Breast epithelium (tissue), 3 donors: ENCODE measurements at regions not wholly inside any gene's neighbourhood (a gene's known extent, or its start where the extent isn't known, plus 50 kb on each side); places are given as distances from the start of the nearest gene placed in this dataset.

ENCODE experiments used
- POLR2AphosphoS5 ChIP-seq, 3 donors: sonication (generic); formaldehyde crosslinking; IDR thresholded peaks; one replicate each; pipeline ENCODE4 v1.6.1; 2017; ENCODE audit warnings: antibody characterized with exemption in 3 of 3
- TF ChIP-seq, protein P1 (sequence below), 3 donors: fragments of 450-650 bp; IDR thresholded peaks; one replicate each; pipeline ENCODE4 v1.5.1; 2016 to 2017; ENCODE audit warnings: antibody characterized with exemption in 3 of 3, mild to moderate bottlenecking in 3 of 3, moderate library complexity in 3 of 3

DNA sequence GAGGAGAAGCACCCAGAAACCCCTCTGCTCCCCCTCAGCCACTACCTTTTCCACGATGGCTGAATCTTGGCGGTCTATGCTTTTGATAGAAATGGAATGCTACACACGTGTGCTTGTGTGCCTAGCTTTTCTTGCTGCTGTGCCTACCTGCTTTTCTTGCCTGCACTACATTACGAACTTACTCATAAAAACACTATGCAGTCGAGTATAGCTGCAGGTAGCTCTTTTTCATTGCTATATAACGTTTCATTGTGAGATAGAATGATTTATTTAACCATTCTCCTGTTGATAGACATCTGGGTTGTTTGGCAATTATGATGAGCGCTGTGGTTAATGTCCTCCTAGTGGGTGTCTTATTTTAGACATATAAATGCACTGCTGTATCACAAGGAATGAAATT, 67.9 kb upstream of the NCOR2 start:
- no peak for TF ChIP-seq POLR2AphosphoS5 (IDR thresholded peaks at IDR 0.05)
- TF ChIP-seq, protein P1, sequence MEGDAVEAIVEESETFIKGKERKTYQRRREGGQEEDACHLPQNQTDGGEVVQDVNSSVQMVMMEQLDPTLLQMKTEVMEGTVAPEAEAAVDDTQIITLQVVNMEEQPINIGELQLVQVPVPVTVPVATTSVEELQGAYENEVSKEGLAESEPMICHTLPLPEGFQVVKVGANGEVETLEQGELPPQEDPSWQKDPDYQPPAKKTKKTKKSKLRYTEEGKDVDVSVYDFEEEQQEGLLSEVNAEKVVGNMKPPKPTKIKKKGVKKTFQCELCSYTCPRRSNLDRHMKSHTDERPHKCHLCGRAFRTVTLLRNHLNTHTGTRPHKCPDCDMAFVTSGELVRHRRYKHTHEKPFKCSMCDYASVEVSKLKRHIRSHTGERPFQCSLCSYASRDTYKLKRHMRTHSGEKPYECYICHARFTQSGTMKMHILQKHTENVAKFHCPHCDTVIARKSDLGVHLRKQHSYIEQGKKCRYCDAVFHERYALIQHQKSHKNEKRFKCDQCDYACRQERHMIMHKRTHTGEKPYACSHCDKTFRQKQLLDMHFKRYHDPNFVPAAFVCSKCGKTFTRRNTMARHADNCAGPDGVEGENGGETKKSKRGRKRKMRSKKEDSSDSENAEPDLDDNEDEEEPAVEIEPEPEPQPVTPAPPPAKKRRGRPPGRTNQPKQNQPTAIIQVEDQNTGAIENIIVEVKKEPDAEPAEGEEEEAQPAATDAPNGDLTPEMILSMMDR (IDR thresholded peaks at IDR 0.05) = no peak
